ENCODE measurements at regions not wholly inside any gene's neighbourhood (a gene's known extent, or its start where the extent isn't known, plus 50 kb on each side); places are given as distances from the start of the nearest gene placed in this dataset.

DNA sequence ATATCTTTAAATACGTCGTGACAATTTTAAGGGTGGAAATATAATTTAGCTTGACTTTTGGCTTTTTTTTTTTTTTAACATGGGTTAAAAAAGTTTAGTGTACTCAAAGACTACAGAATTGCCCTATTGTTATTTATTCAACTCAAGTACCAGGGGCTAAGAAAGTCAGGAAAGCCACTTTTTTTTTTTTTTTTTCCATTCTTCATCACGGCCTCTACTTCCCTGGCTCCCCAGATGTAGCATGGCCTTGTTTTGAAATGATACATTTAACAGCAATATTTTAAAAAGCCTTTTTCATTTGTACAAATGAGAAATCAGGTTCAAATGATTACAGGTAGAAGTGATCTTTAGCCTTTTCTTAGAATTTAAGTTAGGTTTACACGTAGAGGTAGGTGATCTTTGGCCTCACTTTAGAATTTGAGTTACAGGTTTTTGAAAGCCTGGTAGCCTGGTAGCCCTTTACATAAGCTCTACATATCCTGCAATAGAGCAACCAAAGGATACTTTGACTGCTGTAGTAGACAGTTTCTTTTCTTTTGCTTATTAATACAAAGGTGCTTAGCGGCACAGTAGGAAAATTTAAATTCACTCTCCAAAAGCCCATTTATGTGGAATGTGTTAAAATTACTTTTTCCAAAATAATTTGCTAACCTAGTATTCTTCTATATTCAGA lies 160.5 kb upstream of the MMS22L start:
- no peaks in the 10 kb centered on the region for H3K4me1 ChIP-seq
- H3K9me3 ChIP-seq, result no peaks in the 10 kb centered on the region
- DNase-seq, result no peak
- no peak overlapping the region for H3K4me3 ChIP-seq (ENCODE audit: low read depth, low read length)
- TF ChIP-seq, protein P1, sequence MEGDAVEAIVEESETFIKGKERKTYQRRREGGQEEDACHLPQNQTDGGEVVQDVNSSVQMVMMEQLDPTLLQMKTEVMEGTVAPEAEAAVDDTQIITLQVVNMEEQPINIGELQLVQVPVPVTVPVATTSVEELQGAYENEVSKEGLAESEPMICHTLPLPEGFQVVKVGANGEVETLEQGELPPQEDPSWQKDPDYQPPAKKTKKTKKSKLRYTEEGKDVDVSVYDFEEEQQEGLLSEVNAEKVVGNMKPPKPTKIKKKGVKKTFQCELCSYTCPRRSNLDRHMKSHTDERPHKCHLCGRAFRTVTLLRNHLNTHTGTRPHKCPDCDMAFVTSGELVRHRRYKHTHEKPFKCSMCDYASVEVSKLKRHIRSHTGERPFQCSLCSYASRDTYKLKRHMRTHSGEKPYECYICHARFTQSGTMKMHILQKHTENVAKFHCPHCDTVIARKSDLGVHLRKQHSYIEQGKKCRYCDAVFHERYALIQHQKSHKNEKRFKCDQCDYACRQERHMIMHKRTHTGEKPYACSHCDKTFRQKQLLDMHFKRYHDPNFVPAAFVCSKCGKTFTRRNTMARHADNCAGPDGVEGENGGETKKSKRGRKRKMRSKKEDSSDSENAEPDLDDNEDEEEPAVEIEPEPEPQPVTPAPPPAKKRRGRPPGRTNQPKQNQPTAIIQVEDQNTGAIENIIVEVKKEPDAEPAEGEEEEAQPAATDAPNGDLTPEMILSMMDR (IDR thresholded peaks at IDR 0.05; ENCODE audit: low read depth, low read length), result no peak
- H3K36me3 ChIP-seq, result no peaks in the 10 kb centered on the region
- H3K27me3 ChIP-seq, result no peaks in the 10 kb centered on the region

DNA sequence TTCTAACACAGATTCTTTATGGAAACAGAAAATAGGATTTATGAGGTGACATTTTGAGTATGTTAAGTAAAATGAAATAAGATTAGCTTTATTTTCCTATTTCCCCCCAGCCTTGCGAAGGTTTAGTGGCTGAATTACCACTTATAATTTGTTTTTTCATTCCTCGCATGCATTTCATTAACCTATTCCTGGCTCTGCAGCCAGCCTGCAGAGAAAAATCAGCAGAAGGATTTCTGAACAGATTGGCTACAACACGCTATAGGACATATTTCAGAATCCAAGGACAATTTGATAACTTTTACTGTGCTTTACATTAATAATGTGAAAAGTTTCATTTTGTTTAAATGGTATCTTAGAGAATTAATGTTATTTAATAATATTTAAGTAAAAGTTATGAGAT lies 162.4 kb upstream of the MMS22L start:
- DNase-seq, result no peak
- Histone ChIP-seq H3K36me3 (no peaks in the 10 kb centered on the region), H3K4me3 (ENCODE audit: low read depth, low read length) (no peak overlapping the region), H3K9me3 (no peaks in the 10 kb centered on the region), H3K27me3 (no peaks in the 10 kb centered on the region), H3K4me1 (no peaks in the 10 kb centered on the region)
- TF ChIP-seq, protein P1 (IDR thresholded peaks at IDR 0.05; ENCODE audit: low read depth, low read length), result no peak

DNA sequence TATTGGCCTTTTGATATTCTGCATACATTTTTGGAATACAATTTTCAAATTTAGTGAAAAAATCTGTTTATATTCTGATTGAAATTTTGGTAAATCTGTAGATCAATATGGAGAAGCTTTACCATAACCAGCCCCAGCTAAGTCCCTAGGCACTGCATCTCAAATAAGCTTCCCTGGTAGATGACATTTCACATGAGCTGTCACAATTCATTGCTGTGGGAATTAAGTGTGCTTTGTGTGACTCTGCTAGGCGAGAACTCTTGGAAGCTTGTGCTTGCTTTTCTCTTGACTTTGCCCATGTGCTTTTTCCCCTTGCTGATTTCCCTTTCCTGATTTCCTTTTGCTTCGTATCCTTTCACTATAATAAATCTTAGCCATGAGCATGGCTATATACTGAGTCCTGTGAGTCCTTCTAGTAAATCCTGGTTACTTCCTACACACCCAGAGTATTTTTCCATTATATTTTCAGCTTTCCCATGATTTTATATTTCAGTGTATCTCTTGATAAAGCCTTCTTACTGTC lies 166.5 kb upstream of the MMS22L start:
- Histone ChIP-seq H3K36me3 (no peaks in the 10 kb centered on the region), H3K4me1 (no peaks in the 10 kb centered on the region), H3K9me3 (no peaks in the 10 kb centered on the region), H3K27me3 (no peaks in the 10 kb centered on the region), H3K4me3 (ENCODE audit: low read depth, low read length) (no peak overlapping the region)
- no peak for DNase-seq
- TF ChIP-seq, protein P1 (IDR thresholded peaks at IDR 0.05; ENCODE audit: low read depth, low read length), result no peak

DNA sequence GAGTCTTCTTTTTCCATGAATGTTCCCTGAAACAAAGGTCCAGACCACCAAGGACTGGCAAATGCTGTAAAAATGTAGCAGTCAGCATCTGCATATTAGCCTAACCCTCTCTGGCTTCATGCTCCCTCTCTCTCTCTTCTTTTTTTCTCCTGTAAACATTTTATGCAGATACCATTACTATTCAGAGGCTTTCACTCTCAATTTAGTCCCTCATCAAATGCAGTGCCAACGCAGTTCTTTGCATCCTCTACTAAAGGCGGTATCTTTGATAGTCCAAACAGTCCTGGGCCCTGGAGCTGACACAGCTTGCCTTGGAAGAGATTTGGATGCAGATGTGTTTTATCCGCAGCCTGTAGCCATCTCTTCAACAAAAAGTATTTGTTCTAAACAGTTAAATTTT lies 167.1 kb upstream of the MMS22L start:
- Histone ChIP-seq H3K36me3 (no peaks in the 10 kb centered on the region), H3K4me1 (no peaks in the 10 kb centered on the region), H3K9me3 (no peaks in the 10 kb centered on the region), H3K27me3 (no peaks in the 10 kb centered on the region), H3K4me3 (ENCODE audit: low read depth, low read length) (no peak overlapping the region)
- DNase-seq, result no peak
- TF ChIP-seq, protein P1 (IDR thresholded peaks at IDR 0.05; ENCODE audit: low read depth, low read length), result no peak

DNA sequence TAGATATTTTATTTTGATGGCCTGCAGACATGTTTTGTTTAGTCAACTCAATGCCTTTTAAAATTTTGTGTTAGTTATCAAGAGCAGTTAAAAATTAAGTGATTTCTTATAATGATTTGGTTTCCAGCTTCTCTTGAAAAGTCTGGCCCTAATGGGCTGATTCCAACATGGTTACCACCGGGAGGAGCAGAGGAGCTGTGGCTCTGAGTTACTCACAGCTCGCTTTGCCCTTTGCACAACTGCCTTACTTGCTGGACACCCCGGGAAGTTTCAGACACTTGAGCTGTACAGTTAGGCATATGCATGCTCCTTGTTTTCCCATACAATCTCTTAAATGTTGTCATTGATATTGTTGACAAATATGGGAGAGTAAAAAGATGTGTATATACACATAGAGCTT lies 173.1 kb upstream of the MMS22L start:
- no peaks in the 10 kb centered on the region for H3K36me3 ChIP-seq
- no peaks in the 10 kb centered on the region for H3K9me3 ChIP-seq
- TF ChIP-seq, protein P1 (IDR thresholded peaks at IDR 0.05; ENCODE audit: low read depth, low read length), result no peak
- DNase-seq, result no peak
- H3K4me1 ChIP-seq, result no peaks in the 10 kb centered on the region
- no peaks in the 10 kb centered on the region; the same call in 1 of the 2 replicates for H3K27me3 ChIP-seq
- H3K4me3 ChIP-seq (ENCODE audit: low read depth, low read length), result no peak overlapping the region

DNA sequence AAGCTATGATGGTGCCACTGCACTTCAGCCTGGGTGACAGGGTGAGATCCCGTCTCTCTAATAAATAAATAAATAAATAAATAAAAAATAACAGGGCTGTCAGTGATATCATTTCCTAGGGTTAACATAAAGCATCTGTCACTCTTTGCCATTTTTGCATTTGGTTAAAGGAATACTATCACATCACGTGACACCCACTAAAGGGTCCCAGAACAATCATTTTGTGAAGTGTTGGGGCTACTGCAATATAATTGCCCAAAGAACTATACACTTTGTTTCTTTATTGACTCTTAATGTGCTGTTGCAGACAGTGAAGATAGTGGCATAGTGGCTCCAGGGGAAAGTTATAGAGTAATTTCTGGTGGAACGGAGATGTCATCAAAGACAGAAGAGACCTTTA lies 176.5 kb upstream of the MMS22L start:
- TF ChIP-seq, protein P1 (IDR thresholded peaks at IDR 0.05; ENCODE audit: low read depth, low read length), result no peak
- H3K4me3 ChIP-seq (ENCODE audit: low read depth, low read length), result no peak overlapping the region
- H3K4me1 ChIP-seq, result no peaks in the 10 kb centered on the region
- H3K36me3 ChIP-seq, result no peaks in the 10 kb centered on the region
- no peaks in the 10 kb centered on the region for H3K9me3 ChIP-seq
- no peak for DNase-seq
- no peaks in the 10 kb centered on the region; the same call in 1 of the 2 replicates for H3K27me3 ChIP-seq
